ENCODE measurements at regions not wholly inside any gene's neighbourhood (a gene's known extent, or its start where the extent isn't known, plus 50 kb on each side); places are given as distances from the start of the nearest gene placed in this dataset.

- Histone ChIP-seq H3K4me1 (ENCODE audit: control insufficient read depth in 1 of 2, insufficient read depth in 2 of 2, low read length in 2 of 2) (no peaks in the 10 kb centered on the region), H3K36me3 (replicated peaks in 1 of 2; ENCODE audit: control insufficient read depth in 1 of 2, insufficient read depth in 2 of 2, low read length in 2 of 2) (no peaks in the 10 kb centered on the region), H3K79me2 (ENCODE audit: insufficient read depth, low read length) (no peaks in the 10 kb centered on the region), H3K9ac (ENCODE audit: insufficient read depth, low read length, poor library complexity, severe bottlenecking) (no peak overlapping the region), H3K27ac (ENCODE audit: low read depth in 1 of 2, low read length in 2 of 2) (no peak overlapping the region), H3K27me3 (ENCODE audit: control insufficient read depth in 2 of 2, insufficient read depth in 2 of 2, low read length in 2 of 2) (no peaks in the 10 kb centered on the region), H3K9me3 (replicated peaks in 1 of 2; ENCODE audit: control insufficient read depth in 1 of 2, insufficient read depth in 1 of 2, low read length in 2 of 2) (peaks cover 0 to 6% of the 10 kb centered on the region in 2 donors), H3K4me2 (replicated peaks; ENCODE audit: extremely low read depth, low read length, poor library complexity, severe bottlenecking) (no peak overlapping the region), H2AFZ (ENCODE audit: insufficient read depth, low read depth, low read length, poor library complexity, severe bottlenecking) (no peak overlapping the region), H3K4me3 (replicated peaks in 1 of 3; ENCODE audit: low read depth in 2 of 3, low read length in 3 of 3) (no peak overlapping the region), H4K20me1 (ENCODE audit: insufficient read depth, low read length) (no peaks in the 10 kb centered on the region)
- no peaks in the 10 kb centered on the region for H3K27me3 Mint-ChIP-seq (ENCODE audit: low read depth in 3 of 3)
- peaks cover 4 to 16% (median 7%) of the 10 kb centered on the region in 7 donors for H3K9me3 Mint-ChIP-seq
- H3K27ac Mint-ChIP-seq = peak overlapping the region in 1 of 7 donors; percentile 5
- no peaks in the 10 kb centered on the region for H3K36me3 Mint-ChIP-seq
- 100% methylated on average over 1 of the region's 3 CpGs for WGBS (ENCODE audit: insufficient coverage)
- H3K4me1 Mint-ChIP-seq = no peaks in the 10 kb centered on the region
- H3K4me3 Mint-ChIP-seq = no peak overlapping the region
- intact Hi-C loops (cut with micrococcal nuclease) = no loop called here
- TF ChIP-seq CTCF (IDR thresholded peaks at IDR 0.05) = no peak
- no peak for DNase-seq
Measured at GRCh38 chr2:187208199-187208785, 239.8 kb downstream of the CALCRL start.

- no peaks in the 10 kb centered on the region for H3K79me2 ChIP-seq (ENCODE audit: insufficient read depth, low read length)
- H3K36me3 ChIP-seq (replicated peaks in 1 of 2; ENCODE audit: control insufficient read depth in 1 of 2, insufficient read depth in 2 of 2, low read length in 2 of 2) = no peaks in the 10 kb centered on the region
- no peaks in the 10 kb centered on the region for H4K20me1 ChIP-seq (ENCODE audit: insufficient read depth, low read length)
- intact Hi-C loops (cut with micrococcal nuclease) = no loop called here
- no peaks in the 10 kb centered on the region for H3K27me3 ChIP-seq (ENCODE audit: control insufficient read depth in 2 of 2, insufficient read depth in 2 of 2, low read length in 2 of 2)
- peaks cover 0 to 6% of the 10 kb centered on the region in 2 donors for H3K9me3 ChIP-seq (replicated peaks in 1 of 2; ENCODE audit: control insufficient read depth in 1 of 2, insufficient read depth in 1 of 2, low read length in 2 of 2)
- no peaks in the 10 kb centered on the region for H3K4me1 ChIP-seq (ENCODE audit: control insufficient read depth in 1 of 2, insufficient read depth in 2 of 2, low read length in 2 of 2)
- H3K4me2 ChIP-seq (replicated peaks; ENCODE audit: extremely low read depth, low read length, poor library complexity, severe bottlenecking) = no peak overlapping the region
- no peak overlapping the region for H3K9ac ChIP-seq (ENCODE audit: insufficient read depth, low read length, poor library complexity, severe bottlenecking)
- WGBS (ENCODE audit: insufficient coverage) = no CpG with 5 or more reads among the region's 2 CpGs
- no peak overlapping the region for H3K4me3 ChIP-seq (replicated peaks in 1 of 3; ENCODE audit: low read depth in 2 of 3, low read length in 3 of 3)
- H3K4me3 Mint-ChIP-seq = no peak overlapping the region
- no peaks in the 10 kb centered on the region for H3K4me1 Mint-ChIP-seq
- H3K27ac Mint-ChIP-seq = no peak overlapping the region
- H3K36me3 Mint-ChIP-seq = no peaks in the 10 kb centered on the region
- TF ChIP-seq CTCF (IDR thresholded peaks at IDR 0.05) = no peak
- no peaks in the 10 kb centered on the region for H3K27me3 Mint-ChIP-seq (ENCODE audit: low read depth in 3 of 3)
- no peak overlapping the region for H3K27ac ChIP-seq (ENCODE audit: low read depth in 1 of 2, low read length in 2 of 2)
- H3K9me3 Mint-ChIP-seq = peaks cover 5 to 20% (median 9%) of the 10 kb centered on the region in 7 donors
- no peak for DNase-seq
- H2AFZ ChIP-seq (ENCODE audit: insufficient read depth, low read depth, low read length, poor library complexity, severe bottlenecking) = no peak overlapping the region
Measured at GRCh38 chr2:187207126-187207525, 240.9 kb downstream of the CALCRL start.
